ENCODE measurements at regions not wholly inside any gene's neighbourhood (a gene's known extent, or its start where the extent isn't known, plus 50 kb on each side); places are given as distances from the start of the nearest gene placed in this dataset.

DNA sequence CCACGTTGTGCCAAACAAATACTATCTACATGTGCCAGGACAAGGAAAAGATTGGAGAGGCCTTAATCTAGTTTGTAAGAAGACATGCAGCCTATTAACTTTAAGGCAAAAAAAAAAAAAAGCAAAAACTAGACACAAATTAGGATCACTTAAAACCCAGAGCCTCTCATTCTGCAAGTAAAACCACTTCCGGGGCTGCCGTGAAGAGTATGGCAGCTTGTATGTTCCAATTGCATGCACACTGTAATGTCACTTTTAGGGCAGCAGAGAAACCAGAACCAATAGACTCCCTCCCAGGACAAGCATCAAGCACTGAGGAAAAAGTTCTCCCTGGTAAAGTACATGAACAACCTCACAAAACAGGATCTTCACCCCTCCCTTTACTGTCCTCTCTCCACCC, 70.6 kb downstream of the RSL24D1 start:
- Mint-ChIP-seq H3K27me3 (peaks cover 6% of the 10 kb centered on the region), H3K27ac (no peak overlapping the region), H3K36me3 (ENCODE audit: low read depth) (no peaks in the 10 kb centered on the region), H3K4me1 (no peaks in the 10 kb centered on the region), H3K9me3 (no peaks in the 10 kb centered on the region), H3K4me3 (no peak overlapping the region)
- DNase-seq = no peak
- ChIA-PET POLR2A (no interaction called here), CTCF (interaction anchor here (1.4 kb wide), 1 partner anchor 12 kb away, joined by 3 read pairs; no protein-coding TSS in a partner anchor)

DNA sequence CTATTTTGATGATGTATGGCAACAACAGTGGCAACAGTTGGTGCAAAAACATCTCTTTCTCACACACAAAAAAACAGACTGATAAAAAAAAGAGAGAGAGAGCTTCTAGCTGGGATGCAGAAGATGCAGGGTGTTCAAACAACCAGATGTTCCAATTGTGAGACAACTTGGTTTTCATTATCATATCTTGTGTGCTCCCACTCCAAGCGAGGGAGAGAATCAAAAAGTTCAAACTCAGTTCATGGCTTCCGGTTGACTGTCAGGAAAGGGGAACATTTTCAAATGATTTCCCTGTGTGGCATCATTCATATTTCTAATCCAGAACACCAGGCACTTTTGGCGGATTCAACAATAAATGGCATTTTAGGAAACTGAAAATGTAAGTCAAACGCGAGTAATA, 72.1 kb downstream of the RSL24D1 start:
- H3K27ac Mint-ChIP-seq = no peak overlapping the region

DNA sequence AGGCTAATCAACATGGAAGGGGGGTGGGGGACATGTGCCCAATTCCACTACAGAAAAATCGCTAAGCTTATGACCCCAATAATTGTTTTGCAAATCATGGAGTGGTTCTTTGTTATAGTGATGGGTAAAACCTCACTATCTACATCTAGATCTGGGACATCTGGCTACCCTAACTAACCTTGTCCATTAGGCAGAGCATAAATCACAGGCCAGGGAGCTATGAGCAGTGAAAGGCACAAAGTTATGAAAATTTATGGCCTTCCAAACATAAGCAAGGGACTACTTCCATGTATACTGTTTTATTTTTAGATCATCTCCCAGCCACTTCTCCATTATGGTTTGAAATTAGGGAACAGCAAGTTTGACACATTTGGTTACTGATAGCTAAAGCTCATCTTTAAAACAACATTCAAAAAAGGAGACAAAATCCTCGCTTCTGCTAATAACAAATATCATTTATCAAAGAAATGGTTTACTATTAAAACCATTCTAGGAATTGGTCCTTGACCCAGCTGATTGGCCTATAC, 78.3 kb downstream of the RSL24D1 start:
- DNase-seq = no peak
- ChIA-PET CTCF (interaction anchor here (1.0 kb wide), 1 partner anchor 10 kb away, joined by 3 read pairs; no protein-coding TSS in a partner anchor), POLR2A (no interaction called here)
- H3K4me1 Mint-ChIP-seq = no peaks in the 10 kb centered on the region
- H3K4me3 Mint-ChIP-seq = no peak overlapping the region
- H3K27me3 Mint-ChIP-seq = peaks cover 1% of the 10 kb centered on the region
- no peaks in the 10 kb centered on the region for H3K36me3 Mint-ChIP-seq (ENCODE audit: low read depth)
- no peak overlapping the region for H3K27ac Mint-ChIP-seq
- no peaks in the 10 kb centered on the region for H3K9me3 Mint-ChIP-seq

More for the DNA sequence above, 72.1 kb downstream of the RSL24D1 start:
- ChIA-PET POLR2A (no interaction called here), CTCF (interaction anchor here (0.5 kb wide), 1 partner anchor 902 kb away, joined by 4 read pairs; no protein-coding TSS in a partner anchor)
- peaks cover 4% of the 10 kb centered on the region for H3K27me3 Mint-ChIP-seq
- no peak overlapping the region for H3K4me3 Mint-ChIP-seq
- H3K9me3 Mint-ChIP-seq = no peaks in the 10 kb centered on the region
- no peaks in the 10 kb centered on the region for H3K4me1 Mint-ChIP-seq
- no peak for DNase-seq
- H3K36me3 Mint-ChIP-seq (ENCODE audit: low read depth) = no peaks in the 10 kb centered on the region

DNA sequence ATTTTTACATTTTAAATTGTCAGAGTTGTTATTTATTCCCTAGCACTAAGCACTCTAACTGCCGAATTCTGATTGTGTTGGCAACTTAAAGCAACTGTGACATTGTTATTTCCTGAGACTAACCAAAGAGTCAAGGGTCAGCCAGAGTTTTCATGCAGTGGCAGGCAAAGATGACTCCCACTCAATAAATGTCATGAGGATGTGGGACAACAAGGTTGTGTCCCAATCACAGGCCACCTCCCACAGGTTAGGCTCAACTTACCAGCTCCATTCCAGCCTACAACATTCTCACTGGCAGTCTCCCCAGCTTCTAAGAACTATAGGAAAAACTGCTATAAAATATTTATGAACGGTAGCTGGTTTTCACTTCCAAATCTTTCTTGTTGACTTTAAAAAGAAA, 80.1 kb downstream of the RSL24D1 start:
- CTCF ChIA-PET = interaction anchor here (0.6 kb wide), 1 partner anchor 8 kb away, joined by 3 read pairs; no protein-coding TSS in a partner anchor

DNA sequence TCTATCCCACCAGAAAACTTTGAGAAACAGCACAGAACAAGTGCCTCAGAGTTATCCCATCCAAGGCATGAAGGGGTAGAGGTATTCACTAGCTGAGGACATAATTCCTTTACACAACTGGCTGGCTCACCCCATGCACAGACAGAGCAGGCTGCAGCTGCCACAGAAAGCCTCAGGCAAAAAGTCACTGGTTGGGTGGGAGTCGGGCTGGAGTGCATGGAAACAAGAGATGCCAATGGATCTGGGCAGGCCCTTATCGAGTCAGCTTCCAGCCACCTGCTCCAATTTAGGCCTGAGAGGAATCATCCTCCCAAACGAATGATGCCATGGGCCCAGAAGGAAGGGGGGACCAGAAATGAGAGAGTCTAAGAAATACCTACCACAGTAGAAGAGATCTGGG, 83.0 kb downstream of the RSL24D1 start:
- ChIA-PET CTCF (interaction anchor here (1.3 kb wide), 1 partner anchor 12 kb away, joined by 3 read pairs; no protein-coding TSS in a partner anchor), POLR2A (no interaction called here)
- no peaks in the 10 kb centered on the region for H3K27me3 Mint-ChIP-seq
- no peak overlapping the region for H3K4me3 Mint-ChIP-seq
- no peaks in the 10 kb centered on the region for H3K36me3 Mint-ChIP-seq (ENCODE audit: low read depth)
- H3K9me3 Mint-ChIP-seq = no peaks in the 10 kb centered on the region
- H3K4me1 Mint-ChIP-seq = no peaks in the 10 kb centered on the region
- H3K27ac Mint-ChIP-seq = no peak overlapping the region
- no peak for DNase-seq

More for the DNA sequence above, 80.1 kb downstream of the RSL24D1 start:
- no peak for DNase-seq
- no peaks in the 10 kb centered on the region for H3K4me1 Mint-ChIP-seq
- H3K27me3 Mint-ChIP-seq = no peaks in the 10 kb centered on the region
- H3K9me3 Mint-ChIP-seq = no peaks in the 10 kb centered on the region
- POLR2A ChIA-PET = no interaction called here
- no peak overlapping the region for H3K4me3 Mint-ChIP-seq
- no peak overlapping the region for H3K27ac Mint-ChIP-seq
- no peaks in the 10 kb centered on the region for H3K36me3 Mint-ChIP-seq (ENCODE audit: low read depth)

DNA sequence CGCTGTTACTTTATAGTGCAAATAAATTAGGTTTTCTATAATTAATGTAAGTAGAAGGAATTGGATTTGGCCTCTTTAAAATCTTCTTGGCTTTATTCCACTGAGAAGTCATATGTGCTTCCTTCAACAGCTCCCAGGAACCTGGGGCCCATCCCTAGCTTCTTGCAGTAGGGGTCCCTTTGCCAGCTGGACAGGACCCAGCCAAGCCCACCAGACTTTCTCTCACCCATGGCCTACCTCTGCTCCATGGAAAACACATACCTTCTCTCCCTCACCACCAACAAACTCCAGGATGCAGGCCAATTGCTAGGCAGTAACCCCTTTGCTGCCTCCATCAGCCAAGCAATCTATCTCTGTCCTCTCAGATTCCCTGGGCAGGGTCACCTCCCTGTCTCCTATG, 84.0 kb downstream of the RSL24D1 start:
- H3K4me3 Mint-ChIP-seq = no peak overlapping the region
- H3K36me3 Mint-ChIP-seq (ENCODE audit: low read depth) = no peaks in the 10 kb centered on the region
- ChIA-PET POLR2A (no interaction called here), CTCF (no interaction called here)
- no peaks in the 10 kb centered on the region for H3K4me1 Mint-ChIP-seq
- H3K9me3 Mint-ChIP-seq = no peaks in the 10 kb centered on the region
- DNase-seq = no peak
- H3K27ac Mint-ChIP-seq = no peak overlapping the region
- H3K27me3 Mint-ChIP-seq = no peaks in the 10 kb centered on the region

DNA sequence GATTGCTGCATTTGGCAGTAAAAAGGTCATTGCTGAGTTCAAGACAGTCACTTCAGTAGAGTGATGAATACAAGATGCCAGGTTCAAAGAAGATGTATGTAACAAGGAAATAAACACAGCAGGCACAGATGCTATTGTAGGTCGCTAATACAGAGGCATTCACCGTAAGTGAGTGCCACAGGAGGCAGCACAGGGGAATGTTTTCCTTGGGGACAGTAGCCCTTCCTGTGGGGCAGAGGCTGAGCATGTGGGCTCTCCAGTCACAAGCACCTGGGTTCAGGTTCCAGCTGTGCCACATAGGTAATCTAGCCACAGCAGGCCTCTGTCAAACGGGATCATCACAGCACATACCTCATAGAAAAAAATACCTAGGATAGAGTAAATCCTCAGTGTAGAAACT, 86.3 kb downstream of the RSL24D1 start:
- no peaks in the 10 kb centered on the region for H3K9me3 Mint-ChIP-seq
- CTCF ChIA-PET = no interaction called here
- no peaks in the 10 kb centered on the region for H3K4me1 Mint-ChIP-seq
- POLR2A ChIA-PET = no interaction called here
- no peak for DNase-seq
- no peak overlapping the region for H3K4me3 Mint-ChIP-seq
- H3K27me3 Mint-ChIP-seq = no peaks in the 10 kb centered on the region
- H3K36me3 Mint-ChIP-seq (ENCODE audit: low read depth) = no peaks in the 10 kb centered on the region
- no peak overlapping the region for H3K27ac Mint-ChIP-seq

DNA sequence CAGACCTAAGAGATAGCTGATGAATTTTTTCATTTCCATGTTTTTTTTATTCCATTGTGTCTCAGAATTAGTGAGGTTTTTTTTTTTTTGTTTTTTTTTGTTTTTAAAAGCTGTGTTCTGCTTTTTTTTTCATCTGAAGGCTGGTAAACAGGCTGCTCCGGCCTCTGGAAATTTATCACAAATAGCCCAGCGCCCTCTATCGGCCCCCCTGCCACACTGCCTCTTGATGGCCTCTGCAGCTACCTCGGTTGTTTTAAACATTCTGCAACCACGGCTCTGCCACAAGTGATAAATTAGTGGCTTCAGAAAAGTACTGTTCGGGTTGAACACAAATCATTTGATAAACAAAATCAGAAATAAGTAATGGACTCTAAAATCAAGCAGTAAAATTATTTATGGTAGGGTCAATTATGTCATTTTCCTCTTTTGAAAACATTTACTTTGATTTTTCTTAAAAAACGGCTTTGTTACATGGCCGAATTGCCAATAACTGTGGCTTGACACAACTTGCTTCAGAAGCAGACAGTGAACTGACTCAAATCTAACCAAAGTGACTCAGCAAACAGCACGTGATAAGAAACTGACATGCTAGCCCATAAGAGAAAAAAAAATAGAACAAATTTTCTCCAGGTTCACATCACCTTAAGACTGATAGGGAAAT, 87.8 kb downstream of the RSL24D1 start:
- H3K9me3 Mint-ChIP-seq = no peaks in the 10 kb centered on the region
- H3K4me1 Mint-ChIP-seq = no peaks in the 10 kb centered on the region
- ChIA-PET POLR2A (no interaction called here), CTCF (interaction anchor here (0.7 to 1.4 kb wide), 2 partner anchors 10 to 18 kb away, joined by 3 read pairs; no protein-coding TSS in a partner anchor)
- H3K27ac Mint-ChIP-seq = no peak overlapping the region
- DNase-seq = peak; percentile 71
- no peaks in the 10 kb centered on the region for H3K27me3 Mint-ChIP-seq
- no peak overlapping the region for H3K4me3 Mint-ChIP-seq
- no peaks in the 10 kb centered on the region for H3K36me3 Mint-ChIP-seq (ENCODE audit: low read depth)

DNA sequence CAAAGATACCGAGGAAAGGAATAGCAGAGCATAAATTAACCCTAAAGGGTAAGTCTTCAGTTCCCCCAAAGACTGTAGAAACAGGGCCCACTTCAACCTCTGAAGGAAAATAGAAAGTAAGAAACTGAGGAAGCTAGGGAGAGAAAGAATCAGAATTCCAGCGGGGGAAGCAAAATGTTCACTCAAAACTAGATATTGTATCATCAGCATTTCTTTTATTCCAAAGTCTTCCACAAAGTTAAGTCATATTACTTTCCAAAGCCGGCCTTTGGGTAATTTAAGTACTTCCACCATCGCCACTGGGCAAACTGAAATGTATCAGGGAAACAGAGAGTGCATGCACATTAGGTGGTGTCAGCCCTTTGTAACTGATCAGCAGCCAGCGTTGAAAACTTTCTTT, 88.3 kb downstream of the RSL24D1 start:
- CTCF ChIA-PET = interaction anchor here (0.7 to 1.4 kb wide), 3 partner anchors 8 to 18 kb away, joined by 3 read pairs; no protein-coding TSS in a partner anchor

DNA sequence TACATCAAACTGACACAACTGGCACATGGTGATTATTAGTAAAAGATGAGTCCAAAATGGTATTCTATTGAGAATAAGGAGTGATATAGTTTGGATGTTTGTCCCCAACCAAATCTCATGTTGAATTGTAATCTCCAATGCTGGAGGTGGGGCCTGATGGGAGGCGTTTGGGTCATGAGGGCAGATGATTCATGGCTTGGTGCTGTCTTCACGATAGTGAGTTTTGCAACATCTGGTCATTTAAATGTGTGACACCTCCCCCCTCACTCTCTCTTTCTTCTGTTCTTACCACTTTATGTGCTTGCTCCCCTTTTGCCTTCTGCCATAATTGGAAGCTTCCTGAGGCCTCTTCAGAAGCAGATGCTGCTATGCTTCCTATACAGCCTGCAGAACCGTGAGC, 90.6 kb downstream of the RSL24D1 start:
- POLR2A ChIA-PET = no interaction called here
- CTCF ChIA-PET = no interaction called here
- DNase-seq = no peak
- no peaks in the 10 kb centered on the region for H3K4me1 Mint-ChIP-seq
- H3K27ac Mint-ChIP-seq = no peak overlapping the region
- H3K36me3 Mint-ChIP-seq (ENCODE audit: low read depth) = no peaks in the 10 kb centered on the region
- peaks cover 4% of the 10 kb centered on the region for H3K27me3 Mint-ChIP-seq
- no peaks in the 10 kb centered on the region for H3K9me3 Mint-ChIP-seq
- no peak overlapping the region for H3K4me3 Mint-ChIP-seq

More for the DNA sequence above, 88.3 kb downstream of the RSL24D1 start:
- no peaks in the 10 kb centered on the region for H3K9me3 Mint-ChIP-seq
- H3K4me3 Mint-ChIP-seq = no peak overlapping the region
- no peaks in the 10 kb centered on the region for H3K4me1 Mint-ChIP-seq
- DNase-seq = no peak
- H3K36me3 Mint-ChIP-seq (ENCODE audit: low read depth) = no peaks in the 10 kb centered on the region
- POLR2A ChIA-PET = no interaction called here
- no peaks in the 10 kb centered on the region for H3K27me3 Mint-ChIP-seq
- H3K27ac Mint-ChIP-seq = no peak overlapping the region

DNA sequence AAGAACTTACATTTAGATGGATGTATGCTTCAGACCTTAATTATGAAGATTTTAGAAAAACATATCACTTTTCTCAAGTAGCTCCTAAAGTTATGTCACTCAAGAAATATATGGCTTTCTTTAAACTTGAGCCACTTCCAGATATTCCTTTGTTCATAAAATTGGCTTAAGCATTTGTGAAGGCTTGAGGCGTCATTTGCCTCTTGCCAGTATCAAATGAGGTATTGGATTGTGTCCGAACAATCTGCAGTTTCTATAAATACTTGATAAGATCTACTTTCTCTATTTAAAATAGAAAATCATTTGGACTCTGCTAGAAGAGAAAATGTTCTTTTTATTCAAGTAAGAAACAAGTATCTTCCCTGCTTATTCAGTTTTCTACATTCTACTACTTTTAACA, 102.6 kb downstream of the RSL24D1 start:
- Mint-ChIP-seq H3K27me3 (peaks cover 9% of the 10 kb centered on the region), H3K4me3 (no peak overlapping the region), H3K27ac (no peak overlapping the region), H3K36me3 (ENCODE audit: low read depth) (no peaks in the 10 kb centered on the region), H3K9me3 (no peaks in the 10 kb centered on the region), H3K4me1 (no peaks in the 10 kb centered on the region)
- DNase-seq = no peak
- ChIA-PET CTCF (no interaction called here), POLR2A (no interaction called here)

DNA sequence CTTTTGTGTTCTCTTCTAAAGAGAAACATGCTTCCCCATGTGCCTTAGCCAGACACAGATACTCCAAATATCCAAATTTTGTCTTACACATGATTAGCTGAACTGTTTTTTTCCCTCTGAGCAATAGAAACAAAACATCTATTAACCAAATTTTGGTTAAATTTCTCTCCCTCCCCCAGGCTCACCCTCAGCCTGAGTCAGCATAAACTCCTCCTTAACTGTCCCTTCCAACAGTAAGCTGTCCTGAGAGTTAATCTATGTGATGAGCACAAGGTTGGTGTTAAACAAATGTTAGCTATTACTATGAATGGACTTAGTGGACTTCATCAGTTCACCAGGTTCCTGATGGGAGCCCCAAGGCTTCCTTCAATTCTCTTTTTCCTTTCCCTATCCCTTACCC, 108.5 kb downstream of the RSL24D1 start:
- Mint-ChIP-seq H3K4me3 (no peak overlapping the region), H3K27ac (no peak overlapping the region), H3K4me1 (no peaks in the 10 kb centered on the region), H3K27me3 (peaks cover 14% of the 10 kb centered on the region), H3K36me3 (ENCODE audit: low read depth) (no peaks in the 10 kb centered on the region), H3K9me3 (peaks cover 2% of the 10 kb centered on the region)
- CTCF ChIA-PET = no interaction called here
- DNase-seq = no peak
- POLR2A ChIA-PET = no interaction called here

DNA sequence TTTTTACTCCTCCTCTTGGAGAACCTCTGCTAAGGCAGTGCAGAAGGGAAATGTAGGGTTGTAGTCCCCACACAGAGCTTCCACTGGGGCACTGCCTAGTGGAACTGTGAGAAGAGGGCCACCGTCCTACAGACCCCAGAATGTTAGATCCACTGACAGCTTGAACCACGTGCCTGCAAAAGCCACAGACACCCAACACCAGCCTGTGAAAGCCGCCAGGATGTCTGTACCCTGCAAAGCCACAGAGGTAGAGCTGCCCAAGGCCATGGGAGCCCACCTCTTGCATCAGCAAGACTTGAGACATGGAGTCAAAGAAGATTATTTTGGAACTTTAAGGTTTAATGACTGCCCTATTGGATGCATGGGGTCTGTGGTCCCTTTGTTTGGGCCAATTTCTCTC, 112.1 kb downstream of the RSL24D1 start:
- H3K27ac Mint-ChIP-seq = no peak overlapping the region
- no peak overlapping the region for H3K4me3 Mint-ChIP-seq
- ChIA-PET CTCF (no interaction called here), POLR2A (no interaction called here)
- no peaks in the 10 kb centered on the region for H3K36me3 Mint-ChIP-seq (ENCODE audit: low read depth)
- H3K4me1 Mint-ChIP-seq = no peaks in the 10 kb centered on the region
- no peak for DNase-seq
- peaks cover 13% of the 10 kb centered on the region for H3K27me3 Mint-ChIP-seq
- peaks cover 2% of the 10 kb centered on the region for H3K9me3 Mint-ChIP-seq

DNA sequence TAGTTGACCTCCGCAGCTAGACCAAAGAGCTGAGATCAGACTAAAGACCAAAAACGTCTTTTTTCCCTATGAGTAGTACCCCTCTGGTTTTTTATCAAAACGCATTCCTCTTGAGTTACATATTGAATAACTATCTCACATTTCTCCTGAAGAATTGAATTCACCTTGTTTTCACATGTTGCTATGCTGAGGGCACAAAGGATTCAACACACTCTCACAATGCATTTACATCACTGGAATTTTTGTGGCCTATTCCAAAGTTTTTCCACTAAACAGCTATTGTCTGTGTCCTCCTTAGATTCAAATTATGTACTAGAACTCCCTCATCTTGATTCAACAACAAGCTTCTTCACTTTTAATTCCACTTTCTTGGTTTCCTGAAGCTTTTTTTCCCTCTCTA, 112.5 kb downstream of the RSL24D1 start:
- Mint-ChIP-seq H3K36me3 (ENCODE audit: low read depth) (no peaks in the 10 kb centered on the region), H3K27ac (no peak overlapping the region), H3K9me3 (peaks cover 4% of the 10 kb centered on the region), H3K27me3 (peaks cover 16% of the 10 kb centered on the region), H3K4me3 (no peak overlapping the region), H3K4me1 (no peaks in the 10 kb centered on the region)
- DNase-seq = no peak
- POLR2A ChIA-PET = no interaction called here
- CTCF ChIA-PET = no interaction called here

Data from activated CD4-positive, alpha-beta T cell treated with anti-CD3 and anti-CD28 coated beads, Interleukin-2, amount 10 ng/mL, durations not matched to agents 7 days and 5 days (primary cell).